ENCODE measurements at regions not wholly inside any gene's neighbourhood (a gene's known extent, or its start where the extent isn't known, plus 50 kb on each side); places are given as distances from the start of the nearest gene placed in this dataset.

DNA sequence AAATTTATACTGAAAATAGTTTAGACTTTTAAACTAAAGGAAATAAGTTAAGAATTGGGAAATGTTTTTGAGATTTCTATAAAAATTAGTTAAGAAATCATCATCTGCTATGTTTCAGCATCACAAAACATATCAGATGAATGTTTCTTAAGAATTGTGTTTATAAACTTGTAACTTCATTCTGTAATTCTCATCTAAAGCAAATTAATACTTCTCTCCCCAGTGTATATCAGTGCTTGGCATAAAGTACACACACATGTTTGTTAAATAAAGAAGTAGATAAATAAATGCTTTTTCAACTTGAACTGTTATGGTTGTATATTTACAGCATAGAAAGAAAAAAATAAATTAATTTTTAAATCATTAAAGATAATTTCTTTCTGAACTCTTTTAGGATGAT is 245.9 kb upstream of the SLITRK3 start:
- Mint-ChIP-seq H3K36me3 (ENCODE audit: insufficient read depth, unreplicated experiment) (no peaks in the 10 kb centered on the region), H3K4me3 (ENCODE audit: unreplicated experiment) (no peak overlapping the region)
- POLR2A ChIA-PET: no interaction called here

DNA sequence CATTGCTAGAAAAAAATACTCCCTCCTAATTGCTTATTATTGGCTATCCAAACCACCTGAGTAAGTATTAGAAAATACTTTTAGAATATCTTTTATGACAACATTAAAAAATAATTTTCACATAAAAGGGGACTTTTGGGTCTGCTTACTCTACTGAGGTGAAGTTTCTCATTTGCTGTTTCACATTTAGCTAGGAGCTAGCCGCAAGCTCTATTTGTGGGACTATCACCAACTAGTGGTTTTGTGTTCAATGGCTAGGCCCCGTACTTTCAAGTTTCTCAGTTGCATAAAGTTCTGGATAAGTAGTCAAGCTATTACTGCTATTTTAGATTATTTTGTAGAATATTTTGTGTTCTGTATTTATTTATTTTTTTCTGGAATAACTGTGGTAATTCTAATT is 244.2 kb upstream of the SLITRK3 start:
- ChIA-PET POLR2A (no interaction called here), CTCF (no interaction called here)
- H3K27me3 ChIP-seq (replicated peaks; ENCODE audit: control insufficient read depth, insufficient read depth, low read length): no peaks in the 10 kb centered on the region
- no peaks in the 10 kb centered on the region for H3K27me3 Mint-ChIP-seq (ENCODE audit: insufficient read depth, unreplicated experiment)
- H3K9me3 ChIP-seq: no peaks in the 10 kb centered on the region
- no peak overlapping the region for H3K27ac Mint-ChIP-seq (ENCODE audit: unreplicated experiment)
- H3K9me3 Mint-ChIP-seq (ENCODE audit: unreplicated experiment): no peaks in the 10 kb centered on the region
- no peaks in the 10 kb centered on the region for H3K4me1 Mint-ChIP-seq (ENCODE audit: low read depth, unreplicated experiment)
- BruUV-seq (replicated peaks): no TSS peak
- H3K36me3 Mint-ChIP-seq (ENCODE audit: insufficient read depth, unreplicated experiment): no peaks in the 10 kb centered on the region
- H3K4me1 ChIP-seq: no peaks in the 10 kb centered on the region
- no peaks in the 10 kb centered on the region for H3K36me3 ChIP-seq (ENCODE audit: control insufficient read depth, insufficient read depth, low read length)
- H3K4me3 Mint-ChIP-seq (ENCODE audit: unreplicated experiment): no peak overlapping the region
- intact Hi-C loops (cut with micrococcal nuclease; ENCODE audit: unreplicated experiment): no loop called here
- DNase-seq: no peak
- no peak overlapping the region for H3K4me3 ChIP-seq (ENCODE audit: low read depth, low read length)
- TF ChIP-seq, protein P1, sequence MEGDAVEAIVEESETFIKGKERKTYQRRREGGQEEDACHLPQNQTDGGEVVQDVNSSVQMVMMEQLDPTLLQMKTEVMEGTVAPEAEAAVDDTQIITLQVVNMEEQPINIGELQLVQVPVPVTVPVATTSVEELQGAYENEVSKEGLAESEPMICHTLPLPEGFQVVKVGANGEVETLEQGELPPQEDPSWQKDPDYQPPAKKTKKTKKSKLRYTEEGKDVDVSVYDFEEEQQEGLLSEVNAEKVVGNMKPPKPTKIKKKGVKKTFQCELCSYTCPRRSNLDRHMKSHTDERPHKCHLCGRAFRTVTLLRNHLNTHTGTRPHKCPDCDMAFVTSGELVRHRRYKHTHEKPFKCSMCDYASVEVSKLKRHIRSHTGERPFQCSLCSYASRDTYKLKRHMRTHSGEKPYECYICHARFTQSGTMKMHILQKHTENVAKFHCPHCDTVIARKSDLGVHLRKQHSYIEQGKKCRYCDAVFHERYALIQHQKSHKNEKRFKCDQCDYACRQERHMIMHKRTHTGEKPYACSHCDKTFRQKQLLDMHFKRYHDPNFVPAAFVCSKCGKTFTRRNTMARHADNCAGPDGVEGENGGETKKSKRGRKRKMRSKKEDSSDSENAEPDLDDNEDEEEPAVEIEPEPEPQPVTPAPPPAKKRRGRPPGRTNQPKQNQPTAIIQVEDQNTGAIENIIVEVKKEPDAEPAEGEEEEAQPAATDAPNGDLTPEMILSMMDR (IDR thresholded peaks at IDR 0.05; ENCODE audit: insufficient read depth in 1 of 2, low read depth in 1 of 2, low read length in 1 of 2, severe bottlenecking in 1 of 2, unreplicated experiment in 1 of 2): no peak

More for the DNA sequence above, 245.9 kb upstream of the SLITRK3 start:
- H3K4me1 ChIP-seq: no peaks in the 10 kb centered on the region
- intact Hi-C loops (cut with micrococcal nuclease; ENCODE audit: unreplicated experiment): no loop called here
- no peaks in the 10 kb centered on the region for H3K27me3 ChIP-seq (replicated peaks; ENCODE audit: control insufficient read depth, insufficient read depth, low read length)
- no peak overlapping the region for H3K4me3 ChIP-seq (ENCODE audit: low read depth, low read length)
- H3K36me3 ChIP-seq (ENCODE audit: control insufficient read depth, insufficient read depth, low read length): no peaks in the 10 kb centered on the region
- H3K9me3 ChIP-seq: no peaks in the 10 kb centered on the region
- Mint-ChIP-seq H3K27me3 (ENCODE audit: insufficient read depth, unreplicated experiment) (no peaks in the 10 kb centered on the region), H3K9me3 (ENCODE audit: unreplicated experiment) (no peaks in the 10 kb centered on the region), H3K4me1 (ENCODE audit: low read depth, unreplicated experiment) (no peaks in the 10 kb centered on the region), H3K27ac (ENCODE audit: unreplicated experiment) (no peak overlapping the region)
- CTCF ChIA-PET: no interaction called here
- DNase-seq: no peak
- TF ChIP-seq, protein P1 (IDR thresholded peaks at IDR 0.05; ENCODE audit: insufficient read depth in 1 of 2, low read depth in 1 of 2, low read length in 1 of 2, severe bottlenecking in 1 of 2, unreplicated experiment in 1 of 2): no peak
- BruUV-seq (replicated peaks): no TSS peak

DNA sequence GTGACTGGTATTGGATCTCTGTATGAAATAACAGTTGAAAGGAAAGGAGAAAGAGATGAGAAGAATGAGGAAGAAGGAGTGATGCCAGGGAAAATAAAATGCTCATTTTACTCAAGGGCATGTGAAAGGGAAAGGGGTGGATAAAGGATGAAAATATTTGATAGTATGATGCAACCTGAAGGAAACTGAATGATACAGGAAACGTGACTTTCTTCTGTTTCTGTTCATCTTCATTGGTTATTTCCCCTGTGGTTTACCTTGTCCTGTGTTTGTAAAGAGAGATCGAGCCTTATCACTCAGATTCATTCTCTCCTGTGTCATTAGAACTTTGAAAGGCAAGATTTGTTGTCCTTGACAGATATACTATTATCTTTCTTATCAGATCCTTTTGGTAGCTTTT is 243.6 kb upstream of the SLITRK3 start:
- no peak overlapping the region for H3K4me3 ChIP-seq (ENCODE audit: low read depth, low read length)
- DNase-seq: no peak
- no peaks in the 10 kb centered on the region for H3K27me3 ChIP-seq (replicated peaks; ENCODE audit: control insufficient read depth, insufficient read depth, low read length)
- no peaks in the 10 kb centered on the region for H3K4me1 Mint-ChIP-seq (ENCODE audit: low read depth, unreplicated experiment)
- no peak overlapping the region for H3K4me3 Mint-ChIP-seq (ENCODE audit: unreplicated experiment)
- no peaks in the 10 kb centered on the region for H3K9me3 ChIP-seq
- no TSS peak for BruUV-seq (replicated peaks)
- H3K9me3 Mint-ChIP-seq (ENCODE audit: unreplicated experiment): no peaks in the 10 kb centered on the region
- TF ChIP-seq, protein P1 (IDR thresholded peaks at IDR 0.05; ENCODE audit: insufficient read depth in 1 of 2, low read depth in 1 of 2, low read length in 1 of 2, severe bottlenecking in 1 of 2, unreplicated experiment in 1 of 2): no peak
- intact Hi-C loops (cut with micrococcal nuclease; ENCODE audit: unreplicated experiment): no loop called here
- CTCF ChIA-PET: no interaction called here
- H3K36me3 ChIP-seq (ENCODE audit: control insufficient read depth, insufficient read depth, low read length): no peaks in the 10 kb centered on the region
- H3K4me1 ChIP-seq: no peaks in the 10 kb centered on the region
- POLR2A ChIA-PET: no interaction called here
- H3K27ac Mint-ChIP-seq (ENCODE audit: unreplicated experiment): no peak overlapping the region
- no peaks in the 10 kb centered on the region for H3K36me3 Mint-ChIP-seq (ENCODE audit: insufficient read depth, unreplicated experiment)
- no peaks in the 10 kb centered on the region for H3K27me3 Mint-ChIP-seq (ENCODE audit: insufficient read depth, unreplicated experiment)
